GM12892 (cell line): ENCODE measurements at regions not wholly inside any gene's neighbourhood (a gene's known extent, or its start where the extent isn't known, plus 50 kb on each side); places are given as distances from the start of the nearest gene placed in this dataset.
"Not testable (repeated sequence)": the region's sequence is repeated elsewhere in the genome, so short reads cannot be mapped to it uniquely, and the experiment has no call there.

Source experiments
- POLR2A ChIP-seq: IDR thresholded peaks from 2 replicates; pipeline ENCODE4 v1.6.1; 2011; ENCODE audit warnings: low read depth, low read length, control low read depth
- POLR2AphosphoS5 ChIP-seq: IDR thresholded peaks from 2 replicates; pipeline ENCODE4 v1.6.1; 2011; ENCODE audit warnings: low read depth, low read length, control low read depth
- TAF1 ChIP-seq: IDR thresholded peaks from 2 replicates; pipeline ENCODE4 v1.6.1; 2011; ENCODE audit warnings: low read depth, mild to moderate bottlenecking, control low read depth, low read length, borderline replicate concordance

GRCh38 chr2:89969190-89969589 is 1277.7 kb downstream of the RPIA start:
- TF ChIP-seq POLR2A, TAF1, POLR2AphosphoS5: not testable (repeated sequence)
